SKM-1 treated with dmso at 0.1 percent for 144 hours (cell line): ENCODE measurements at regions not wholly inside any gene's neighbourhood (a gene's known extent, or its start where the extent isn't known, plus 50 kb on each side); places are given as distances from the start of the nearest gene placed in this dataset.
"Not testable (repeated sequence)": the region's sequence is repeated elsewhere in the genome, so short reads cannot be mapped to it uniquely, and the experiment has no call there.

ENCODE experiments used
- DNase-seq: peaks from one replicate; lab custom pipeline; 2025; ENCODE audit not compliant: unreplicated experiment; lab: John Stamatoyannopoulos, UW

- DNase-seq: not testable (repeated sequence)
Observed at GRCh38 chr12:92406404-92407070, 260.9 kb upstream of the BTG1 start.

GRCh38 chr12:92405801-92406251 is 260.2 kb upstream of the BTG1 start:
- not testable (repeated sequence) for DNase-seq

GRCh38 chr12:92404921-92405320 is 259.3 kb upstream of the BTG1 start:
- no peak for DNase-seq

- DNase-seq: no peak
Observed at GRCh38 chr12:92404259-92404894, 258.7 kb upstream of the BTG1 start.

- DNase-seq: no peak
Observed at GRCh38 chr12:92403210-92404175, 257.8 kb upstream of the BTG1 start.

- DNase-seq: no peak
Observed at GRCh38 chr12:92402415-92402814, 256.8 kb upstream of the BTG1 start.

GRCh38 chr12:92400006-92400405 is 254.4 kb upstream of the BTG1 start:
- DNase-seq: no peak

GRCh38 chr12:92398565-92399309 is 253.1 kb upstream of the BTG1 start:
- DNase-seq: no peak

- DNase-seq: no peak
Observed at GRCh38 chr12:92396647-92397252, 251.1 kb upstream of the BTG1 start.

GRCh38 chr12:92395322-92395721 is 249.7 kb upstream of the BTG1 start:
- DNase-seq: no peak

- DNase-seq: no peak
Observed at GRCh38 chr12:92394895-92395294, 249.2 kb upstream of the BTG1 start.

- no peak for DNase-seq
Observed at GRCh38 chr12:92393504-92393903, 247.9 kb upstream of the BTG1 start.

GRCh38 chr12:92391726-92392125 is 246.1 kb upstream of the BTG1 start:
- not testable (repeated sequence) for DNase-seq

GRCh38 chr12:92389466-92389865 is 243.8 kb upstream of the BTG1 start:
- no peak for DNase-seq

GRCh38 chr12:92385296-92385695 is 239.7 kb upstream of the BTG1 start:
- no peak for DNase-seq

GRCh38 chr12:92384571-92384970 is 238.9 kb upstream of the BTG1 start:
- DNase-seq: no peak

- no peak for DNase-seq
Observed at GRCh38 chr12:92382383-92382878, 236.8 kb upstream of the BTG1 start.

- no peak for DNase-seq
Observed at GRCh38 chr12:92381856-92382255, 236.2 kb upstream of the BTG1 start.

- DNase-seq: no peak
Observed at GRCh38 chr12:92378682-92379479, 233.2 kb upstream of the BTG1 start.
